HL-60 (cell line): ENCODE measurements at regions not wholly inside any gene's neighbourhood (a gene's known extent, or its start where the extent isn't known, plus 50 kb on each side); places are given as distances from the start of the nearest gene placed in this dataset.

Experiments
- DNase-seq, 2 experiments: peaks; one replicate each; pipeline ENCODE4 v3.0.0-alpha.2; 2010 to 2020; ENCODE audit warnings: low read depth in 1 of 2, low spot score in 1 of 2
- H3K27ac ChIP-seq: fragments of 250-450 bp; sonication (Bioruptor Pico); replicated peaks from 2 replicates; pipeline ENCODE4 v1.5.1; 2020; ENCODE audit warnings: mild to moderate bottlenecking, moderate library complexity
- H3K27me3 ChIP-seq: fragments of 250-450 bp; sonication (Bioruptor Pico); 2 replicates; pipeline ENCODE4 v1.5.1; 2021; ENCODE audit warnings: mild to moderate bottlenecking, moderate library complexity; ENCODE audit not compliant: insufficient read depth, poor library complexity, severe bottlenecking
- H3K4me3 ChIP-seq: replicated peaks from 2 replicates; pipeline ENCODE4 v1.5.1; 2011; ENCODE audit warnings: mild to moderate bottlenecking, control low read depth, low read length; ENCODE audit not compliant: insufficient read depth
- CTCF ChIP-seq: IDR thresholded peaks from one replicate; pipeline ENCODE4 v1.5.1; 2011; ENCODE audit warnings: low read length, control low read depth, inconsistent platforms; ENCODE audit not compliant: insufficient read depth
- GABPA ChIP-seq: IDR thresholded peaks from 2 replicates; pipeline ENCODE4 v1.6.1; 2012; ENCODE audit warnings: low read depth
- POLR2AphosphoS5 ChIP-seq: IDR thresholded peaks from 2 replicates; pipeline ENCODE4 v1.6.1; 2012; ENCODE audit warnings: low read depth
- REST ChIP-seq: IDR thresholded peaks from 2 replicates; pipeline ENCODE4 v1.6.1; 2012; ENCODE audit warnings: low read depth; ENCODE audit not compliant: insufficient replicate concordance
- SPI1 ChIP-seq: IDR thresholded peaks from 2 replicates; pipeline ENCODE4 v1.6.1; 2012; ENCODE audit warnings: low read depth, mild to moderate bottlenecking, borderline replicate concordance

GRCh38 chr16:20202747-20203146 lies 124.6 kb downstream of the GP2 start:
- Histone ChIP-seq H3K27ac (no peak overlapping the region), H3K27me3 (no peaks in the 10 kb centered on the region), H3K4me3 (no peak overlapping the region)
- TF ChIP-seq GABPA, result no peak
- TF ChIP-seq REST, result no peak
- TF ChIP-seq SPI1, result no peak
- no peak for TF ChIP-seq POLR2AphosphoS5
- TF ChIP-seq CTCF, result no peak
- no peak for DNase-seq

GRCh38 chr16:20192801-20193200 lies 119.1 kb upstream of the GPR139 start:
- Histone ChIP-seq H3K27ac (no peak overlapping the region), H3K27me3 (no peaks in the 10 kb centered on the region), H3K4me3 (no peak overlapping the region)
- DNase-seq, result no peak
- no peak for TF ChIP-seq SPI1
- no peak for TF ChIP-seq GABPA
- TF ChIP-seq CTCF, result no peak
- TF ChIP-seq REST, result no peak
- no peak for TF ChIP-seq POLR2AphosphoS5

- Histone ChIP-seq H3K4me3 (no peak overlapping the region), H3K27ac (no peak overlapping the region), H3K27me3 (no peaks in the 10 kb centered on the region)
- no peak for DNase-seq
- TF ChIP-seq REST, result no peak
- no peak for TF ChIP-seq POLR2AphosphoS5
- TF ChIP-seq GABPA, result no peak
Observed at GRCh38 chr16:20191566-20191965, 117.9 kb upstream of the GPR139 start.

GRCh38 chr16:20181949-20182348 lies 108.3 kb upstream of the GPR139 start:
- no peak overlapping the region for H3K27ac ChIP-seq
- no peaks in the 10 kb centered on the region for H3K27me3 ChIP-seq
- no peak overlapping the region for H3K4me3 ChIP-seq
- no peak for TF ChIP-seq REST
- no peak for TF ChIP-seq GABPA
- no peak for TF ChIP-seq POLR2AphosphoS5
- no peak for TF ChIP-seq SPI1
- TF ChIP-seq CTCF, result no peak
- no peak for DNase-seq
